Prostate gland (tissue), 2 donors: ENCODE measurements at regions not wholly inside any gene's neighbourhood (a gene's known extent, or its start where the extent isn't known, plus 50 kb on each side); places are given as distances from the start of the nearest gene placed in this dataset.

Experiments used
- CTCF ChIP-seq, 4 experiments: fragments of 200-600 bp in 2 of 4; fragments of 450-650 bp in 2 of 4; sonication (generic) in 2 of 4; IDR thresholded peaks; 1 replicate in 3 of 4; 2 replicates in 1 of 4; pipeline ENCODE4 v1.5.1; 2016 to 2019; ENCODE audit warnings: antibody characterized with exemption in 4 of 4, mild to moderate bottlenecking in 2 of 4, moderate library complexity in 2 of 4
- POLR2A ChIP-seq: fragments of 450-650 bp; IDR thresholded peaks from one replicate; pipeline ENCODE4 v1.6.1; 2016; ENCODE audit warnings: antibody characterized with exemption, mild to moderate bottlenecking

GRCh38 chr7:85829176-85829575 lies 642.3 kb upstream of the SEMA3D start:
- TF ChIP-seq CTCF (IDR thresholded peaks at IDR 0.05), result no peak
- TF ChIP-seq POLR2A, result no peak
